Right kidney (tissue), 1 donor: ENCODE measurements at regions not wholly inside any gene's neighbourhood (a gene's known extent, or its start where the extent isn't known, plus 50 kb on each side); places are given as distances from the start of the nearest gene placed in this dataset.

Experiments
- DNase-seq: peaks from one replicate; pipeline ENCODE4 v3.0.0-alpha.2; 2016

- DNase-seq: no peak
Measured at GRCh38 chr17:79168486-79169055, 93.9 kb downstream of the ENGASE start.

DNA sequence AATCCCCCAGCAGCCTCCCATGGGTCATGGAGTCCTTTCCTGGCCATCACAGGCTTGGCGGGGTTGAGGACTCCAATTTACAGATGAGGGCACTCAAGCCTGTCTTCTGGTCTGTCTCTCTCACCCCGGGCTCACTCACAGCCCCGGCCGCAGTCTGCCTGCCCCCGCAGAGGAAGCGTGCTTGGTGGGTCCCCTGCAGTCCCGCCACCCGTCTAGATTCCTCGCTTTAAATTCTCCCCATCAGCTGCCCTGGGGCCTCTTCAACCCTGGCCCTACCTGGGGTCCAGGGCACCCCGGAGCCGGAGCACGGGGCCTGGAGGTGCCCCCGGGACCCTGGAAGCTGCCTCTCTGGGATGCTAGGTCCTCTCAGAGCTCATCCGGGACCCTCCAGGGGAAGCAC lies 92.9 kb downstream of the ENGASE start:
- no peak for DNase-seq

DNA sequence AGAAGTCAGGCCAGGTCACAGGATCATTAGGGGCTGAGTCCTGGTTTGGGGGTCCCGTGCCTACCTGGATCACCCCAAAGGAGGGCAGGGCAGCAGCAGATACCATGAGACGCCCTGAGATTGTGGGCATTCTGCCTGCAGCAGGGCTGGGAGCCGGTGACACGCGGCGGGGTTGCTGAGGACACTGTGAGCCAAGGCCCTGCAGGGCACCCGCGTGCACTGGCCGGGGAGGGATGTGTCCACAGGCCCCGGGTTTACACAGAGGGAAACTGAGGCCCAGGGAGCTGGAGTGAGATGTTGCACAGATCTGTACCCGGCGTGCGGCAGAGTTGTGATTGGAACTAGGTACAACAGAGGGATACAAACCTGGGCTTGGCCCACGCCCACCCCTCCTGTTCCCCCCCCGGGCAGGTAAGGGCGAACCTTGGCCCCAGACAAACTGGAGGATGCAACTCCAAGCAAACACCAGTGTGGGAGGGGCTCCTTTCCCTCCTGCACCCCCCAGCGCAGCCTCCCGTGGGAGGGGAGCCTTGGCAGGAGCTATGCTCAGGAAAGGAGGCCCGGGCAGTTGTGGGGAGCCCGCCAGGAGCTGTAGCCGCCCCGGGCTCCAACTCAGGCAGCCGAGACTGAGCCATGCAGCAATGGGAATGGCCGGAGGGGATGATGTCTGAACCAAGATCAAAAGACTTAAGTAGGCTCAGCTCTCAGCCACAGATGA lies 91.3 kb downstream of the ENGASE start:
- DNase-seq: no peak

- DNase-seq: no peak
Measured at GRCh38 chr17:79164913-79165695, 90.5 kb downstream of the ENGASE start.

DNA sequence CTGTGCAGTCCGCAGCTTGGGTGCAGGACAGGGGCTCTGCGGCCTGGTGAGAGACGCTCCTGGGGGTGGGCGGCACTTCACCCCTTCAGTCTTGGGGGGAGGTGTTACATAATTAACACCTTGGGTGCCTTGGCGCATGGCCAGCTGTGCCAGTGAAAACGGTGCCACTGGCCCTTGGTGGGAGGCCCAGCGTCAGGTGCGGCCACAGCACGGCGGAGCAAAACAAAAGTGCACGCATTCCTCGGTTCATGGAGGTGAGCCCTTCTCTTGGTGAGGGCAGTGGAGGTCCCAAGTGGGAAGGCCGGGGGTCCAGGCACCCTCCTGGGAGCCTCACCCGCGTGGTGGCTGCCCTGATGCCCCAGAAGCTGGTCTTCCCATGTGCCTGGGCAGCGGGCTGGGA lies 89.8 kb downstream of the ENGASE start:
- DNase-seq: no peak

GRCh38 chr17:79163071-79163470 lies 88.4 kb downstream of the ENGASE start:
- DNase-seq: no peak

- peak; percentile 26 for DNase-seq
Measured at GRCh38 chr17:79162012-79162963, 87.7 kb downstream of the ENGASE start.

DNA sequence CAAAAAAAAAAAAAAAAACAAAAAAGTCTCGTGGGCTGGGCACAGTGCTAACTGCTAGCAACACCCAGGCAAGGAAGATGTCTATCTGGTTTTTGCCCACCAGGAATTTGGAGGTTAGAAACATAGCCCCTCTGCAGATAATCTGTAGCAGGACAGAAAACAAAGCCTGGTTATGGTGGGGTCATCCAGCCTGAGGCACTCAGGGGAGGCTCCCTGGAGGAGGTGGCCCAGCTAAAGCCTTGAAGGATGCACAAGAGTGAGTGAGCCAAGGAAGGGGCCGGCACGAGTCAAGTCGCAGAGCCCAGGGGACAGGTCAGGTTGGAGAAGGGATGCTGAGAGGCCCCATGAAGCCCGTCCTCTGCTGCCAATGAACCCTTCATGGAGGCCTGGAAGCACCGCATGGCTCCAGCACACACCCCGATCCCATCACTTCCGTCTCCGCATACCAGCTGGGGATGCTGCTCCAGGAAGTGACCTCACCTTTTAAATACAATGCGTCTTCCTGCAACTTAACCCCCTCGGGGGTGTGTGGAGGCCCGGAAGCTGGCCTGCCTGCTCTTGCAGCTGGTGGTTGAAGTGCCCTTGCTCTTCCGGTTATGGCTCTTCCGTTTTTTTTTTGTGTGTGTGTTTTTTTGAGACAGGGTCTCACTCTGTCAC lies 86.5 kb downstream of the ENGASE start:
- DNase-seq: no peak

DNA sequence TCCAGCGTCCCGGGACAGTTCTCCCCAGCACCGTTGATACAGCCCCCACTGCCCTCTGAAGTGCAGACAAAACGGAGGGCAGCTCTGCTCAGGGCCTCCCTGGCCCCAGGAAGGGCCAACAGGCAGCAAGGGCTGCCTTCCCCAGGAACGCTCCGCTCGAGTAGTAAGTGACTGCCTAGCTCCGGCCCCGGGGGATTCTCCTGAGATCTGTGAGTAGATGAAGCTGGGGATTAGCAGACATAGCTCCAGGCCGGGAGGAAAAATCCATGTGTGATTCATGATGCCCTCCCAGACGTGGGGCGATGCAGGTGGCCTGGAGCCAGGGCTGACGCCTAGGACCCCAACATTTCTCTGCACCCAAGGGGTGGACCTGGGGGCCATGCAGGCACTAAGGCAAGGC lies 85.3 kb downstream of the ENGASE start:
- DNase-seq: no peak

DNA sequence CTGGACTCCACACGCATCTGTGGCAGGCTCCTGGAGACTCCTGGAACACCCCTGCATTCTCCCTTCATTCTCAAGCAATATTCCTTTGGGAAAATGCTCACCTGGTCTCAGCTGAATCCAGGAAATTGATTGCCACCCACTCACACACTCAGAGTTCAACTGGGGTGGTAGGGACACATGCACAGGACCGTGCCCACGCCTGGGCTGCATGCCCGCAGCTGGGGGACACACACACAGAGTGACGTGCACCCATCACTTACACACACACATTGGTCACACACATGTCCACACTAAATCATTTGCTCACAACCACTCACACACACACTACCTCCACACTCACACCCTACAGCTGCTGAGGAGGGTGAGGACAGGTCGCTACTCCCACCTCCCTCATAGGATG lies 84.8 kb downstream of the ENGASE start:
- no peak for DNase-seq

DNA sequence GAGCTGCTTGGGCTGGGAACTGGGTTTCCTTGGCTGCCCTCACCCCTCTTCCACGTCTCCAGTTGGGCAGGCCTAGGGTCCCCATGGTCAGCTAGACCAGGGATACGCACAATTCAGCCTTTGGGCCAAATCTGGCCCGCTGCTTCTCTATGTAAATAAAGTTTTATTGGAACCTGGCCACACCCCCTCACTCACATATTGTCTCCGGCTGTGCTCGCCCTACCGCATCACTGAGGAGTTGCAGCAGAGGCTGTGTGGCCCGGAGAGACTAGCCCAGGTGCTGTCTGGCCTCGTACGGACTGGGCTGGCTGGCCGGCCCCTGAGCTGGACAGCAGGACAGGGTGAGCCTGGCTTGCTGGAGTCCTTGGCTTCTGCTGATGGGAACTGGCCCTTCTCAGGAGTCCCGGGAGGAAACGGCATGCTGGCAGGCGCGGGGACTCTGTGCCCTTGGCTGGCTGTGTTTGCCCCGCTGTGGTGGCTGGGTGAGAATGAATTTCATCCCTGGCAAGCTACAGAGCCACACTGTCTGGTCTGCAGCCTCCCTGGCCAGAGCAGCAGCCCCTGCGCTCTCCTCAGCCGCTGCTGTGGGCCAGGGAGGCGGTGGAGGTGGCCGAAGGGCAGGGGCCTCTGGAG lies 82.0 kb downstream of the ENGASE start:
- no peak for DNase-seq

DNA sequence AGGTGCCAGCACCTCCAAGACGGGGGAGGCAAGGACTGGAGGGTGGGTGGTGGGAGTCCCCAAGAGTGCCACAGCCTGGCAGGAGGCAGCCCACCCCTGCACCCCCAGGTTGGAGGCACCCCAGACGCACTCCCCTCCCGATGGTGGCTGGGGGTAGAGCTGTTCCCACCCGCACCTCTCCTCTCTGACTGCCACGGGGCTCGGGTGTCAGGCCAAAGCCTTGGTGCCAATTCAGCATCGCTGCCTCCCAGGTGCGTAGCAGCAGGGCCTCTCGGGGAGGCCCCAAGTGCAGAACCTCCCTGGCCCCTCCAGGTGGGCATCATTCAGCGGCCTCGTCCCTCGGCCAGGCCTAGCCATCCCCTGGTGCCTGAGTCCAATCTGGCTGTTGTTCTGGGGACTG lies 81.1 kb downstream of the ENGASE start:
- DNase-seq: no peak

- DNase-seq: no peak
Measured at GRCh38 chr17:79154951-79155585, 80.4 kb downstream of the ENGASE start.

DNA sequence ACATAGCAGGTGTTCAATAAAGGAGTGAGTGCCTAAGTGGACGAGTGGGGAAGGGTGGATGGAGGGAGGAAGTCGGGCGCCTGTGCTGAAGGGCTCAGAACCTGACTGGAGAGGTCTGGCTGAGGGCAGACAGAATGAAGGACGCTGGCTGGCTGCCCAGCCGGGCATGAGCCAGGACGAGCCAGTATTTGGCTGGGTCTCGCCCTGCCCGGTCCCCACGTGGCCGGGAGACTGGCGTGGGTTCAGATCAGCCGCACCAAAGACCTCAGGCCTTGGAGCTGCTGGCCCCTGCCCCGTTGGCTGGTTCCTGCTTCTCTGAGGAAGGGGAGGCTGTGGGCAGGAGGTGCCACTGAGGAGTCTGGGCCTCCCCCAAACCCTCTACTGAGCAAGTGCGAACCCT lies 79.8 kb downstream of the ENGASE start:
- no peak for DNase-seq

DNA sequence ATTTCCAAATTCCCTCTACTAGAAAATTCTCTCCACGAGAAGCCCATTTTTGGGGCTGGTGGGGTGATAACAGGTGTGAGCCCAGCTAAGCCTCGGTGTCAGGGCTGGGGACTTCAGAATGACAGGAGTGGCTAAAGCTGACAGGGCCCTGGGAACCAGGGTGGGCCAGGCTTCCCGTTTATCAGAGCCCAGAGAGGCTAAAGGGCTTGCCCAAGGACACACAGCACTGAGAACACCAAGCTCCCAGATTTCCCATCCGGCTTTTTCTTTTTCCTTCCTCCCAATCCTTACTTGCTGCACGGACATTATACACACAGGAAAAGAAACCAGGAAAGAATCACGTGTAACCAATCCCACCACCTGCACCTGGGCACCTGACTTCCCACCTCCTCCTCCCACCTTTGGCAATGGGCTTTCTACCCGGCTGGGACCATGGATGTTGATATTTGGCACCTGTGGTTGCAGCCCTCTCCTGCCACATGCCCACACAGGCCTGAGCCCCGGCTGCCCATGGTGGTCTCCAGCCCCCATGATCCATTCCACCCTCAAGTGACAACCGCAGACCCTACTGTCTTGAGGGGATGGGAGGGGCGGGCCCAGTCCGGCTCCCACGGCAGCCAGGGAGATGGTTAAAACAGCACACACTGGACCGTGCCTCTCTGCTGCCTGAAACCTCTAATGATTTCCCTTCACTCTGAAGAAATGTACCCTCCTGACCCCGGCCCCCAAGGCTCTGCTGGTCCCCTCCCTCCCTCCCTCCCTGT lies 78.9 kb downstream of the ENGASE start:
- DNase-seq: no peak

GRCh38 chr17:79152636-79153035 lies 78.0 kb downstream of the ENGASE start:
- DNase-seq: peak; percentile 44

DNA sequence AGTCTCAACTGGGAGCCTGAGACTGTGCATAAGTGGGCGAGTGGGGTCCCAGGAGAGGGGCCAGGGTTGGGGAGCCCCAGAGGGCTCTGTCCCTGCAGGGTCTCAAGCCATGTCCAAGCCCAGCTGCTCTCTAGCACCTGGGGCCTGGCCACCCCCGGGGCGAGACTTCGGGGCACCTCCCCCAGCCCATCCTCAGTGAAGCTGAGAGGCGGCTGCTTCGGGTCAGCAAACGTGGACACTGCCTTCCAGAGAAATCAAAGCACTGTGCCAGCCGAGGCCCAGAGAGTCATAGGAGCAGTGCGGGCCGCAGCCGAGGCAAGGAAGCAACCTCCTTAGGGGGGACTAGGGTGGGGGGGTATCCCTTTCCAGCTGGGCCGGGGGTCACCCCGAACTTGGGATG lies 77.5 kb downstream of the ENGASE start:
- peak; percentile 42 for DNase-seq

DNA sequence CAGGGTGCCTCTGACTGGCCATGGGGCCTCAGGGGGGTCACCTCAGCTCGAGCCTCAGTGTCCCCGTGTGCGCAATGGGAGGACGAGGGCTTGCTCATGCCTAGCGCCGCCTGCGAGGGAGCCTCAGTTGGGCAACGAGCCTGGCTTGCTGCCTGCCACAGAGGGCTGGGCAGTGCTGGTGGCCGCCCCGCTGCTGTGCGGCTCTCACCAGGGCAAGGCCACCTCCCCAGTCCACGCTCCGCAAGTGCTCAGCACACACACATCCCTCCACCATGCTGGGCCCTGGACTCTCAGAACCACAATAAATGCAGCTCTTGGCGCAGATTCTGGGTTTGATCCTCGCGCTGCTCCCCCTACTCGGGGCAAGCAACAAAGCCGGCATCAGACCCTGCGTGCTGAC lies 76.2 kb downstream of the ENGASE start:
- DNase-seq: no peak

DNA sequence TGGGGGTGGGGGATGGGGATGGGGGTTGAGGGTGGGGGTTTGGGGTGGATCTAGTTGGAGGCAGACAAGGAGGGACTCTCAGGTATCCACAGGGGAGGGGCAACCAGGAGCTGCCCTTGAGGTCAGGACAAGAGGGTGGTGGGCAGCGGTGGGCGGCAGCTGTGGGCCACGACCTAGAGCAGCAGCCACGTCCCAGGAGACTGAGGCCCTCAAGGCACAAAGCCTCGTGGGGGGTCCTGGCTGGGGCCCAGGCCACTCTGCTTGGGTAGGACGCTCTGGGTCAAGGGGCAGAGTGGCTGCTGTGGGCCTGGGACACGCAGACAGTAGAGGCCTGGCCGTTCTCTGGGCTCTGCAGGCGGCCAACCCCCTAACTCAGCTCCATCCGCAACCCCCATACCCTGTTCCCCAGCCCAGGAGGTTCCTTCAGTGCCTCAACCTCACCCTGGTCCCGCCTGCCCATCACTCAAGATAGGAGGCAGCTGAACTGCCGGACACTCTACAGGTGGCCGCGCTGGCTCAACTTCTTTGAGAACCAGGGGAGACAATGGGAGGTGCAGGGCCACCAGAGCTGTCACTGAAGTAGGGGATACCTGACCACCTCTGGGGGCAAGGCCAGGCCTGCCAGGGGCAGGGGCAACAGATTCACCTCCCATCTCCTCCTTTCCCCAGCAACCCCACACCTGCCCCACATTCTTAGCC lies 75.6 kb downstream of the ENGASE start:
- DNase-seq: no peak

- DNase-seq: no peak
Measured at GRCh38 chr17:79148584-79148983, 74.0 kb downstream of the ENGASE start.
